ENCODE measurements at regions not wholly inside any gene's neighbourhood (a gene's known extent, or its start where the extent isn't known, plus 50 kb on each side); places are given as distances from the start of the nearest gene placed in this dataset.

DNA sequence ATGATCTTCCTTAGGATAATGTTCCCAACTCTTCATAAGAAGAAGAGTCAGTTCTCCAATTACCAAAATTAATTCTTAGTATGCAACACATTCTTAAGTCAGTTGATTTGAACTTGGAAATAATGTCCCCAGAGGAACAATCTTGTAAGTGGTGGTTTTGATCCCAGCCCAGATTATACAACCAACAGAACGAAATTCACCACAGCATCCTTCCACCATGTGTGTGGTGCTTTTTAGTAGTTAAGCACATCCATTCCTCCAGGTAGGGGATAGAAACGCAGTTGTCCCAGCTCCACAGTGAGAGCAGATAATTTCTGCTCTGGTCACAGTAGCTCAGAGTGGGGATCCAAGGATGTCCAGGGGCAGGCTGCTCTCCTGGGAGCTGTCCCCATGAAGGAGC, 161.7 kb upstream of the SLC39A10 start:
- no peak for DNase-seq

DNA sequence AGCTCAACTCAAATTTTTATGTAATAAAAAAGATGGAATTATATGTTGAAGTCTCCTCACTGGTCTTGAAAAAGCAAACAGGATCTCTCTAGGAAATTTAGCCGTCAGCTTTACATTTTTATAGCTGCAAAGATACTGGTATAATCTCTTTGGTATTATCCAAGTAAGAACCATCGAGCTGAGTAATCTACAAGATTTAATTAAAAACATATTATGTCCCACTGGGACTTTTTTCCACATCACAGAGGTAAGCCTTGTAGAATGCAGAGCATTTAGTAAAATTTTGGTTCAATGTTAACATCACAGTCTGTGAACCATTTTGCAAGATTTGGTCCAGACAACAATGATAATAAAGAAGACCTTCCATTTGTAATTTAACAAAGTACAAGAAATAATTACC, 162.6 kb upstream of the SLC39A10 start:
- DNase-seq = no peak

DNA sequence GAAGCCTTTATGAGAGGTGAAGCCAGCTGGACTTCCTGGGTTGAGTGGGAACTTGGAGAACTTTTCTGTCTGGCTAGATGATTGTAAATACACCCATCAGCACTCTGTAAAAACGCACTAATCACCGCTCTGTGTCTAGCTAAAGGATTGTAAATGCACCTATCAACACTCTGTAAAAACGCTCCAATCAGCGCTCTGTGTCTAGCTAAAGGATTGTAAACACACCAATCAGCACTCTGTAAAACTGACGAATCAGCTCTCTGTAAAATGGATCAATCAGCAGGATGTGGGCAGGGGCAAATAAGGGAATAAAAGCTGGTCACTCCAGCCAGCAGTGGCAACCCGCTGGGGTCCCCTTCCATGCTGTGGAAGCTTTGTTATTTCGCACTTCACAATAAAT, 163.6 kb upstream of the SLC39A10 start:
- DNase-seq = no peak

DNA sequence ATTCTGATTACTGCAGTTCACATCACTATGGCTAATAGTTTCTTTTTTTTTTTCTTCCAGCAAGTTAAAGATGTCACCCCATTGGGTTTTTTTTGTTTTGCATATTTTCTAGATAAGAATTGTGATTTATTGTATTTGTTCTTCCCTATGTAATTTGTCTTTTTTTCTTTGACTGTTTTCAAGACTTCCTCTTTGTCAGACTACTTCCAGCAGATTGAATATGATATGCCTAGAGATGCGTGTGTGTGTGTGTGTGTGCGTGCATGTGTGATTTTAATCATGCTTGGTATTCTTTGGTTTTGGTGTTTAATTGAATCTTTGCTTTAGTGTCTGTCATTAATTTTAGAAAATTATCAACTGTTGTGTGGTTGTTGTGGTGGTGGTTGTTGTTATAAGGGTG, 166.7 kb upstream of the SLC39A10 start:
- peak in 1 of 2 donors; percentile 60 for DNase-seq

DNA sequence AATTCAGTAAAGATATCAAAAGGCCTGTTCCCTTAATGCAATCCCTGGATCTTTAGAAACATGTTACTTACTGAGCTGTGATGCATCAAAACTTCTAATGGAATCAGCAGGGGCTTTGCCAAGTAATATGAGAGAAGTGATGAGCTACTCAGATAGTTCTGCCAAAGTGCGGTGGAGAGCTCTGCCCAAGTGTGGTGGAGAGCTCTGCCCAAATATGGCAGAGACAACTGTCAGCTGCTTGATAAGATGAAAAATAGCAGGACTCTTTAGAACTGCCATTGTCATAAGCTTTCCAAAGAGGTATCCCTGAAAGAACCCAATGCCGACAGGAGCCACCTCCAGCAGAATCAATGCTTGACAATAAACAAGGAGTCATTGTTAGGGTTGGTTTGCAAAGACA, 167.9 kb upstream of the SLC39A10 start:
- no peak for DNase-seq

DNA sequence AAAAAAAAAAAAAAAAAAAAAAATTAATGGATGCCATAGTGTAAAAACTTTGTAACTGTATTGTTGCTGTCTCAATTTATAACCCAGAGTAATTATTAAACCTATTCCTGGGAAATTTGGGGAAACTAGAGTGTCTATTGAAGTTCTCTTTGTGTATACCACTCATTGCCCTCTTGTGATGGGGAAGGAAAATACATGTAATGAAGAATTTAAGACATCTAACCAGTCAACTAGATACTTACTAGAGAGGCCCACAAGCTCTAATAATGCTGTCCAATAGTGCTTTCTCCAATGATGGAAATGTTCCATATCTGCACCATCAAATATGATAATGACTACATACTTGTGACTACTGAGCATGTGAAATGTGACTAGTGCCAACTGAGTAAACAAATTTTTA, 168.5 kb upstream of the SLC39A10 start:
- no peak for DNase-seq

DNA sequence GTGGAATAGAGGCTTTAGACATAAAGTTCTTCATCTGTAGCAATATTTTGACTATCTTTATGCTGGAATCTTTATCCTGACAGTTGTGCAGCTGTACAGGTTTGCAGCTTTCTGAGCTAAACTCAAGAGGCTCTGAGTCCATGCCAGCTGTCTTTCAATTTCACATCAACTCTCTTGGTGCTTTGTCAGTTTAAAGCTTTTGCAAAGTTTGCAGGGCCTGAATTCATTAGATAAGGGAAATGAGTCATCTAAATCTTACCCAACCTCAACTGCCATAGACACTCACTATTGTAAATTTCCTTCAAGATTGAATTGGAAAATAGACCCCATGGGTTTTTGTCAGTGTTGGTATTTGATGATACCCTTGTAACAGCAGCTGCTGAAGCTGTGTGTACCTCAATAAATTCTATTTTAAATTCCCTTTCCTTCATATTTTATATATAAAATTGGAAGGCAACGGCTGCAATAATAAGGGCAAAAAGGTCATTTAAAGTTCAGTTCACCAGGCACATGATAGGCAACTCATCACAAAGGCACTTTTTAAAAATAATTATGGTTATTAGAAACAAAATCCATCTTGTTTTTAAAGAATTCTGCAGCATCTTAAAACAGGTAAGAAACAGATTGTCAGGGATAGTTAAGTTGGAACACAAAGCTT, 169.9 kb upstream of the SLC39A10 start:
- peak in 1 of 2 donors; percentile 93 for DNase-seq

DNA sequence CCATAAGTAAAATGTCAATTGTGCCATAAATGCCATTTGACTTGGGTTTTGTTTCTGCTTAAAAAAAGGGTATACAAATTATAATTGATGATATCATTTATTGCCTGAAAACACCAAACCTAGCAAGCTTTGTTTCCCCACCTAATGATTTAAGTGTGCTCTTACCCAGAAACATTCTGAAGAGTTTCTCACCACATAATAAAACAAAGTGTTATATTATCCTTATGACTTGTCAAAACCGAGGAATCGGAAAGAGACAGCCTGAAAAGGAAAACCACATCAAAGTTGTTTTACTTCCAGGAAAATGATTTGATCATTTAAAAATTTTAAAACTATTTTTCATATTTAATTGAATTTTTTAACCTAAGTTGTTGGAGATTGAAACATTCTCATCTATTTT, 170.5 kb upstream of the SLC39A10 start:
- DNase-seq = no peak

DNA sequence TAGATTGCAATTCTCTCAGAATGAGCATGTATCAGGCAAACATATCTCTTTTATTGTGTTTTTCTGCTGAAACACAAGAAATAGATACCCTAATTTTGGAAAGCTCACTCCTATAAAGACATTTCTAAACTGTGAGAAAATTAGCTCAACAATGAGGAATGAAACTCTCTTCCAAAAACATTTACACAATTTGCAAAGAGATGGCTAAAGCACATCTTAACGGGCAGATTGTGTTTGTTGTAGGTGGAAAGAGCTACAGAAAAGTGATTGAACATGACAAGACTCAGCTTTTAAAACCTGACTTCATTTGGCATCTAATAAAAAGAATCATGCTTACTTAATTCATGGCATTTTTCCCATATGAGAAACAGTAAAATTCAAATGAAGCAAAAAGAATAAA, 175.0 kb upstream of the SLC39A10 start:
- DNase-seq = no peak

DNA sequence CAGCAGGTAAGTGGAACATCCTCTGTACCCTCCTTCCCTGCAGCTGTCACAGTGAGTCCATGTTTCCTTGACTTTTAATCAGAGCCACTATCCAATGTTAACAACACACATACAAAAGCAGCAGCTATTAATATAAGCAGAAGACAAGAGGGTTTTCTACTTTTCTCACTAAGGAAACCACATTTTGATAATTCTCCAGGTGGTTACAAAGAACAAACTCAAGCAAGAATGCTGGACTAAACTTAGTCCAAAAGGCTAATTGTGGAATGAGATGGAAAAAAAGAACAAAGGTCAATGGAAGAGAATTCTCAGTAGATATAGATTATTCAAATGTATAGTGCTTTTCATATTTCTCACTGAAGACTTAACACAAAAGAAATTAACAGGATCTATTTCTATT, 176.9 kb upstream of the SLC39A10 start:
- DNase-seq = no peak

DNA sequence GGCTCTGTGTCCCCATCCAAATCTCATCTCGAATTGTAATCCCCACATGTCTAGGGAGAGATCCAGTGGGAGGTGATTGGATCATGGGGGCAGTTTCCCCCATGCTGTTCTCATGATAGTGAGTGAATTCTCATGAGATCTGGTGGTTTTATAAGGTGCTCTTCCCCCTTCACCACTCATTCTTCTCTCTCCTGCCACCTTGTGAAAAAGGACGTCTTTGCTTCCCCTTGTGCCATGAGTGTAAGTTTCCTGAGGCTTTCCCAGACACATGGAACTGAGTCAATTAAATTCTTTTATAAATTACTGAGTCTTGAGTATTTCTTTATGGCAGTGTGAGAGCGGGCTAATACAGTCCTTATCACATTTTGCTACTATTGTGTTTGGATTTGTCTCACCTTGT, 177.6 kb upstream of the SLC39A10 start:
- no peak for DNase-seq

DNA sequence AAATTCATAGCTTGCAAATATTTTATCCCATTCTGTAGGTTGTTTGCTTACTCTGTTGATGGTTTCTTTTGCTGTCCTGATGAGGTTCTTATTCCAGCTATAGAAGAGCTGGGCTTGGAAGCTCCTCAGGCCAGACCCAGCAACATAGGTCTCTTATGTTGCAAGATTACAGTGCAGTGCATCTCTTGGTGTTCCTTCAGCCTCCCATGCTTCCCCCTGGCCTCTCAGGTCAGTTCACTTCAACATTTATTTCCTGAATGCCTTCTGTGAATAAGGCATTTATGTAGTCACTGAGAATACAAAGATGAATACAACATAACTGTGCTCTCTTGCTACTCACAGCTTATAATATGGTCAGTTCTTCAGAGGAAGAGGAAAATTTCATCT, 179.0 kb upstream of the SLC39A10 start:
- DNase-seq = no peak

DNA sequence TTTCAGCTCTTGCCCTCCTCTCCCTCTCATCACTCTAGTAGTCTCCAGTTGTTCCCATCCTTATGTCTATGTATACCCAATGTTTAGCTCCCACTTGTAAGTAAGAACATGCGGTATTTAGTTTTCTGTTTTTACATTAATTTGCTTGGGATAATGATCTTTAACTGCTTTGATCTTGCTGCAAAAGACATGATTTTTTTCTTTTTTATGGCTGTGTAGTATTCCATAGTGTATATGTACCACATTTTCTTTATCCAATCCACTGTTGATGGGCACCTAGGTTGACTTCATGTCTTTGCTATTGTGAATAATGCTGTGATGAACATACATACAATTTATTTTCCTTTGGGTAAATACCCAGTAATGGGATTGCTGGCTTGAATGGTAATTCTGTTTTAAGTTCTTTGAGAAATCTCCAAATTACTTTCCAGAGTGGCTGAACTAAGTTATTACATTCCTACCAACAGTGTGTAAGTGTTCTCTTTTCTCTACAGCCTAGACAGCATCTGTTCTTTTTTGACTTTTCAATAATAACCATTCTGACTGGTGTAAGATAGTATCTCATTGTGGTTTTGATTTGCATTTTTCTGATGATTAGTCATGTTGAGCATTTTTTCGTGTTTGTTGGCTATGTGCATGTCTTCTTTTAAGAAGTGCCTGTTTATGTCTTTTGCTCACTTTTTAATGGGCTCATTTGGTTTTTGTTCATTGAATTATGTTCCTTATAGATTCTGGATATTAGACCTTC, 179.6 kb upstream of the SLC39A10 start:
- peak in 1 of 2 donors; percentile 65 for DNase-seq

DNA sequence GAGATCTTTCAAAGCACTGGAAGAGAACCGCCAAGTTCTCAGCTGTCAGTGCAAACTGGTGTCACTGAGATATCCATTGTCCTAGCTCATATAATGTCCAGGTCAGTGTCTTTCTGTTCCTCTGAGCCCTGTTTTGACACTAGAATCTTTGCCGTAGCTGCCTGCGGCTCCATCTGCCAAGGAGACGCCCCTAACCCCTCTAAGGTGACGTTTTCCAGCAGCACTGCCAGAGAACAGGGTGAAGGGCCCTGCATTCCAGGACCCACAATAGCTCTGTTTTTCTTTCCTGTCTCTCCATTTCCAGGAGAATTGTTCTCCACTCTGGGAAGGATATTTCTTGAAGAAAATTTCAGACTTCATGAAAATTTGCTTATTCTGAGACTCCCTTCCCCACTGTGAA, 181.7 kb upstream of the SLC39A10 start:
- no peak for DNase-seq

DNA sequence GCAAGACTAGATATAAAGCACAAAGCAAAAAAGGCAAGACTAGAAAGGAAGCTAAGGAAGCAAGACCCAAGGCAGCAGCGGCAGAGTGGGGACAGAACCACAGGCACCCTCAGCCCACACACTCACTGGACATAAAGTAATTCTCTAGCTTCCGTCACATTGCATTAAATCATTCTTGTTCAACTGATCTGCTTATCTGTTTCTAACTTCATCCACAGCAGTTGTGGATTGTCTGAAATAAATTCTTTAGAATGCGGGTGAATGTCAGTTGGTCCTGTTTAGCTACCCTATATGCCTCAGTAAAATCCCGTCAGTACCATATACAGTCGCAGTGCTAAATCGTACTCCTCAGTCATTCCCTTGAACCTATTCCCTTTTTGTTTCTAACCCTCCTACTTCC, 183.2 kb upstream of the SLC39A10 start:
- DNase-seq = peak in 1 of 2 donors; percentile 52

DNA sequence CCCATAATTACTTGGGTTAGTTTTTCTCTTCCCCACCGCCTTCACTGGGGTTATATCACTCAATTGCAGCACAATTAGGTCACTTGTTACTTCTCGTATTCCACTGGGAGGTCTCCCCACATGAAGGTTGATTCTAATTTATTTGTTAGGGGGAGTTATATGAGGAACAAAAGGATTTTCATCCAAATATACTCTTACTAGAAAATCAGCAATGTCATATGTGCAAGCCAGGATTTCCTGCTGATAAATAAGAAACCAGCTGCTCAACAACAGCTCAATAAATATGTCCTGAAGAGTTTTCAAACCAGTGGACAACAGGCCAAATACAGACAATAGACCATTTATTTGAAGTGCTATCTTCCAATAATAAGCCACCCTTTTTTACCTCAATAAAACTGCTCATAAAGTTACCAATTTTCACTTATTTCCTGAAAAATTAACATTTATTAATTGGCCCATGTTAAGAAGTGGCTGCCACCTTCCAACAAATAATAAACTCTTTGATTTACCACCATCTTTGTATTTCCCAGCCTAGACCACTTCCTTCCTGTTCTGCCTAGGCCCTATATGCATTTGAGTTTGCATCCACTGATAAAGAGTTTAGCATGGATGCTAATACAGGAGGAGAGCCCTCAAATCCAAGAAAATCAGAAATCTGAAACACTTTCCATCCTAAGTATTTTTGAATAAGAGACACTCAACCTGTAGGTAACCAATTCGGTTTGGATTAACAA, 184.4 kb upstream of the SLC39A10 start:
- DNase-seq = no peak

DNA sequence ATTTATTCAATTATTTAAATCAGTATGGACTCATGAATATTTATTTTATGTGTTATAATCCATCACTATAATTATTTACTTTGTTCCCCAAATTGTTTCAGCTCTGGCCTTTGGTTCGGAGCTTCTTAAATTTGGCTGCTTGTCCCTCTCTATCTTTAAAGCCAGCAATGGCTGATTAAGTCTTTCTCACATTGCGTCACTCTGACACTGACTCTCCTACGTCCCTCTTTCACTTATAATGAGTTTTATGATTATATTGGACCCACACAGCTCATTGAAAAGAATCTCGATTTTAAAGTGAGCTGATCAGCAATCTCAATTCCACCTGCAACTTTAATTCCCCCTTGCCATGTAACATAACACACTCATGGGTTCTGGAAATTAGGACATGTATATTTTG, 185.2 kb upstream of the SLC39A10 start:
- no peak for DNase-seq

DNA sequence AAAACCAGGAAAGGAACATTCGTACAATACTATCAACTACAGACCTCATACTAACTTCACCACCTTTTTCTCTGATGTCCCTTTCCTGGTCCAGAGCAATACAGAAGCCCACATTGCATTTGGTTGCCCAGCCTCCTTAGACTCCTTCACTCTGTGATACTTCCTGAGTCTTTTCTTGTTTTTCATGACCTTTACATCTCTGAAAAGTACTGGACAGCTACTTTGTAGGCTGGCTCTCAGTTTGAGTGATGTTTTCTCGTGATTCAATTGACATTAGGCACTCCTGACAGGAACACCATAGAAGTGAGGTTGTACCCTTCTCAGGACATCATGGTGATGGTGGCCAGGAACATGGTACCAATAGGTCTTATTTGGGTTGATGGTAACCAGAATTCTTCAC, 185.9 kb upstream of the SLC39A10 start:
- DNase-seq = no peak

DNA sequence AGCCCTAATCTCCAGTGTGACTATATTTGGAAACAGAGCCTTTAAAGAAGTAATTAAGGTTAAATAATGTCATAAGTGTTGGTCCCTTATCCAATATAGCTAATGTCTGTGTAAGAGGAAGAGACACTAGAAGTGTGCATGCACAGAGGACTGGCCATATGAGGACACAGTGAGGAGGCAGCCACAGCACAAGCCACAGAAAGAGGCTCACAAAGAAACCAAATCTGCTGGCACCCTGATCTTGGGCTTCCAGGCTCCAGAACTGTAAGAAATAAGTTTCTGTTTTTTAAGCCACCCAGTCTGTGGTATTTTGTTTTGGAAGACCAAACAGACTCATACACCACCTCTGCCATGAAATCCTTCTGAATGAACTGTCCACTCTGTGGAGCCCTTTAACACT, 186.4 kb upstream of the SLC39A10 start:
- no peak for DNase-seq

DNA sequence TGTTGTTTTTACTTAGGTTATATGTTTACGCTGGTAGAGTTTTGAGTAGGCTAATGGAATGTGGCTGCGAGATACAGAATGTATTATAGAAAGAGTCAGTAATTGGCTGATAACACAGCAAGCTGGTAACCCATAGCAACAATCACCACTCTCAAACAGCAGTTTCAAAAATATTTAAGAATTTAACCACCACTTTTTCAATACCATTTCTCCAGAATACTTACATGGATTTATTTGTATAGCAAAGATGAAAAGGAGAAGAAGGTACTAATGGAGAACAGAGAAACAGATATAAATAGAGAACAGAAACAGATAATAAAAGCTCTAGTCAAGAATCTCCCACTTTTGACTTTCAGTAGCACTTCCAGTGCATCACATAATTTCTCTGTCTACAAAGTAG, 188.3 kb upstream of the SLC39A10 start:
- DNase-seq = no peak

DNA sequence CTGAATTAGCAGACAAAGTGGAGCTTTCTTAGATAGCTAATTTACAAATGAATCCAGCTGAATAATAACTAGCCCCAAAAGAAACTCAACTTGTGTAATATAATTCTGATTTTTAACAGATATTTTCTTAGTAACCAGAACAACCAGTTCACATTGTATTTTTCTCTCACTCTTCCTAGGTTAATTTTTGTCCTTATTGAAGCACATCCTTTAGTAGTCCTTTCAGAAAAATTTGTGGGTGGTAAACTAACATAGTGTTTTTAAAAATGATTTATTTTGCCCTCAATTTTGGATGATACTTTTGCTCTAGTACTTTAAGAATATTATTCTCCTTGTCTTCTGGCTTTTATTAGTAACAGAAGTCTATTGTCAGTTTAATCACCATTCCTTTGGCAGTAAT, 190.6 kb upstream of the SLC39A10 start:
- no peak for DNase-seq

DNA sequence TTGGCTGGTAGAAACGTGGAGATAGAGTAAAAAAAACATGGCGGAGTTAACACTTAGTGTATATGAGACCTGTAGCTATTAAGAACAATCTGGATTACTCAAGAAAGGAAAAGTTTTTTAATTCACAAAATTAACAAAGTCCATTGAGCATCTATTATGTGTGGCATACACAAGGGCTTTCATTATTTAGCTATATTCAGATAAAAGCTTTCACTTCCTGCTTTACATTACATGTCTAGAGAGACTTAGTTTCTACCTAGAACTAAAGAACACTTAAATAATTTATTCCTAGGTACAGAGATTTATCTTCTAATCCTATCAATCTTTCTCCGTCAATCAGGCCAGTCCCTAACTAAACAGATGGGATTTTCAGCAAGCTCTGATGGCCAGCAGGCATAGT, 196.0 kb upstream of the SLC39A10 start:
- DNase-seq = no peak

DNA sequence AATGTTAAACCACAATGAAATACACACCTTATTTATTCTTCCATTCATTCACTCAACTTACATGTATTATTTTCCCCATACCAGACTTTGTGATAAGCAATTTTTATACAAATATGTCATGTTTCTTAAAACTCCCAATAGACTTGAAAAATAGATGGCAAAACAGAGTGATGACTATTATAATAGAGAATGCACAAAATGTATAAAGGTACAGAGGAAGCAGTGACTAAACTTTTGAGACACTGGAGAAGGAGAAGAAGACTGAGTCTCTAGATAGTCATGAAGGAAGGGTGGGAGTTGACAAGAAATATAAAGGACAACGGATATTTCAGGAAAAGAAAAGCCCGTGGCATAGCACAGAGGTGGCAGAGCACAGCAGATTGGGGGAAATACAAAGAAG, 198.1 kb upstream of the SLC39A10 start:
- no peak for DNase-seq

DNA sequence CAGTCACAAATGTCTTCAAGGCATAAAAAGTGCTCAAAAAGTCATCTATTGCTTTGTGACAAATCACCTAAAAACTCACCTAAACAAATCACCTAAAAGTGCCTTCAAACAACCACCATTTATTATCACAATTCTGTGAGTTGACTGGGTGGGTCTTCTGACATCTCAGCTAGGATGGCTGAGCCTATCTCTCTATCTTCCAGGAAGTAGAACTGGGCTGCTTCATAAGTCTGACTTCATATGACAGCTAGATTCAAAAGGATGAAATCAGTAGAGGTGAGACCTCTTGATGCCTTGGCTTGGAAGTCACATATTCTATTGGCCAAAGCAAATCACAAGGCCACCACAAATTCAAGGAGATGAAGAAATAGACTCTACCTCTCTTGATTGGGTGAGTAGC, 199.2 kb upstream of the SLC39A10 start:
- DNase-seq = no peak
